ENCODE measurements at regions not wholly inside any gene's neighbourhood (a gene's known extent, or its start where the extent isn't known, plus 50 kb on each side); places are given as distances from the start of the nearest gene placed in this dataset.

DNA sequence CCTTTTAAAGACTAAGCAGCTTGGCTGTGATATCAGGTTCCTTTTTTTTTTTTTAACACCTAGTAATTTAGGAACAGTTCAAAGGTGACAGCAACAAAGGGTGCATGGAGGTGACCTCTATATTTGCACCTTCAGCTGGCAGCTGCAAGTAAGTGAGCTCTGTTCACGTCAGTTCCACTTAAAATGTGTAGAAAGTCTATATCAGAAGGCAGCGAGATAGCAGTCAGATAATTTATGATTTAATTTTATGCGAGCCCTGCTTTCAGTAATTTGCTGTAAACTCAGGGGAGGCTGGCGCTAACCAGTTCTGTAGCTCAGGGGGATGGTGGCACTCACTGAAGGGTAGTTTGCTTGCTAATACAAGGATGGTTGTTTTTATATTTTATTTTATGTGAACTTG, 602.8 kb upstream of the MMS22L start:
- TF ChIP-seq, protein P1, sequence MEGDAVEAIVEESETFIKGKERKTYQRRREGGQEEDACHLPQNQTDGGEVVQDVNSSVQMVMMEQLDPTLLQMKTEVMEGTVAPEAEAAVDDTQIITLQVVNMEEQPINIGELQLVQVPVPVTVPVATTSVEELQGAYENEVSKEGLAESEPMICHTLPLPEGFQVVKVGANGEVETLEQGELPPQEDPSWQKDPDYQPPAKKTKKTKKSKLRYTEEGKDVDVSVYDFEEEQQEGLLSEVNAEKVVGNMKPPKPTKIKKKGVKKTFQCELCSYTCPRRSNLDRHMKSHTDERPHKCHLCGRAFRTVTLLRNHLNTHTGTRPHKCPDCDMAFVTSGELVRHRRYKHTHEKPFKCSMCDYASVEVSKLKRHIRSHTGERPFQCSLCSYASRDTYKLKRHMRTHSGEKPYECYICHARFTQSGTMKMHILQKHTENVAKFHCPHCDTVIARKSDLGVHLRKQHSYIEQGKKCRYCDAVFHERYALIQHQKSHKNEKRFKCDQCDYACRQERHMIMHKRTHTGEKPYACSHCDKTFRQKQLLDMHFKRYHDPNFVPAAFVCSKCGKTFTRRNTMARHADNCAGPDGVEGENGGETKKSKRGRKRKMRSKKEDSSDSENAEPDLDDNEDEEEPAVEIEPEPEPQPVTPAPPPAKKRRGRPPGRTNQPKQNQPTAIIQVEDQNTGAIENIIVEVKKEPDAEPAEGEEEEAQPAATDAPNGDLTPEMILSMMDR (IDR thresholded peaks at IDR 0.05; ENCODE audit: insufficient read depth, low read length, poor library complexity, severe bottlenecking), result no peak
- TF ChIP-seq EZH2phosphoT487 (conservative IDR thresholded peaks at IDR 0.05; ENCODE audit: low read length), result no peak
